CD4-positive, alpha-beta T cell (primary cell): ENCODE measurements at regions not wholly inside any gene's neighbourhood (a gene's known extent, or its start where the extent isn't known, plus 50 kb on each side); places are given as distances from the start of the nearest gene placed in this dataset.

Source experiments
- ATAC-seq: fragments of 200-7000 bp; cut with Tn5 transposase; one replicate; pipeline ENCODE4 v1.10.0; 2022; ENCODE audit warnings: mild to moderate bottlenecking; ENCODE audit not compliant: poor library complexity
- CTCF ChIA-PET: fragments of 350-600 bp; sonication (Branson Sonifier 250); formaldehyde crosslinking; loops from one replicate; lab custom pipeline; 2021; ENCODE audit warnings: antibody characterized with exemption, inconsistent platforms; lab: Charles Lee
- POLR2A ChIA-PET: fragments of 350-600 bp; sonication (Branson Sonifier 250); formaldehyde crosslinking; loops from one replicate; lab custom pipeline; 2021; ENCODE audit warnings: antibody characterized with exemption, inconsistent platforms; lab: Charles Lee
- DNase-seq, 14 experiments: peaks; one replicate each; pipeline ENCODE4 v3.0.0-alpha.2; 2013 to 2020; ENCODE audit warnings: mixed read lengths in 2 of 14
- H3K27ac ChIP-seq, 2 donors: one replicate each; pipeline versions ENCODE4 v1.5.1 to v1.7.0; 2013; ENCODE audit warnings: low read length in 2 of 2, low read depth in 1 of 2, mild to moderate bottlenecking in 1 of 2
- H3K27me3 ChIP-seq, 2 experiments: 1 replicate in 1 of 2; 2 replicates in 1 of 2; pipeline versions ENCODE4 v1.6.1 to v1.7.0; 2013; ENCODE audit warnings: low read length in 2 of 2, control low read depth in 1 of 2, mild to moderate bottlenecking in 1 of 2, moderate library complexity in 1 of 2; ENCODE audit not compliant: insufficient read depth in 2 of 2, control insufficient read depth in 1 of 2
- H3K36me3 ChIP-seq: one replicate; pipeline ENCODE4 v1.6.1; 2013; ENCODE audit warnings: low read length, control low read depth; ENCODE audit not compliant: insufficient read depth
- H3K4me1 ChIP-seq: one replicate; pipeline ENCODE4 v1.6.1; 2013; ENCODE audit warnings: low read length, control low read depth; ENCODE audit not compliant: insufficient read depth
- H3K4me3 ChIP-seq: one replicate; pipeline ENCODE4 v1.5.1; 2013; ENCODE audit warnings: mild to moderate bottlenecking, low read length, moderate library complexity
- H3K9me3 ChIP-seq, 2 experiments: 1 replicate in 1 of 2; 2 replicates in 1 of 2; pipeline versions ENCODE4 v1.6.1 to v1.7.0; 2013; ENCODE audit warnings: low read length in 2 of 2, mild to moderate bottlenecking in 2 of 2, control low read depth in 1 of 2, moderate library complexity in 1 of 2; ENCODE audit not compliant: control insufficient read depth in 1 of 2, insufficient read depth in 1 of 2
- H3K27ac Mint-ChIP-seq: one replicate; pipeline ENCODE4 v1.8.0; 2020; ENCODE audit warnings: mixed read lengths
- H3K27me3 Mint-ChIP-seq: one replicate; pipeline ENCODE4 v1.8.0; 2021; ENCODE audit warnings: mixed read lengths
- H3K36me3 Mint-ChIP-seq: one replicate; pipeline ENCODE4 v1.8.0; 2021; ENCODE audit warnings: low read depth, mixed read lengths
- H3K4me1 Mint-ChIP-seq: one replicate; pipeline ENCODE4 v1.8.0; 2021; ENCODE audit warnings: low read depth, mixed read lengths
- H3K4me3 Mint-ChIP-seq: one replicate; pipeline ENCODE4 v1.8.0; 2020; ENCODE audit warnings: mild to moderate bottlenecking, mixed read lengths
- H3K9me3 Mint-ChIP-seq: one replicate; pipeline ENCODE4 v1.8.0; 2020; ENCODE audit warnings: mixed read lengths
- CTCF ChIP-seq: fragments of 200-600 bp; IDR thresholded peaks from one replicate; pipeline ENCODE4 v1.8.0; 2022; ENCODE audit warnings: antibody characterized with exemption, mild to moderate bottlenecking
- intact Hi-C, 2 experiments: fragments of 100-400 bp; cut with DNase I in 1 of 2; cut with micrococcal nuclease in 1 of 2; formaldehyde crosslinking; loops; one replicate each; pipeline versions ENCODE4 v1.15.1 to v1.9.0; 2023 to 2025; cut with DNase I, micrococcal nuclease

- Histone ChIP-seq H3K27me3 (no peaks in the 10 kb centered on the region), H3K9me3 (no peaks in the 10 kb centered on the region), H3K4me3 (no peak overlapping the region), H3K4me1 (peaks cover 56% of the 10 kb centered on the region), H3K36me3 (peaks cover 24% of the 10 kb centered on the region), H3K27ac (no peak overlapping the region)
- peak overlapping the region; percentile 96 for H3K4me3 Mint-ChIP-seq
- peaks cover 38% of the 10 kb centered on the region for H3K36me3 Mint-ChIP-seq
- H3K27me3 Mint-ChIP-seq, result no peaks in the 10 kb centered on the region
- peaks cover 37% of the 10 kb centered on the region for H3K4me1 Mint-ChIP-seq
- peak overlapping the region; percentile 99 for H3K27ac Mint-ChIP-seq
- POLR2A ChIA-PET, result no interaction called here
- DNase-seq (no peak), ATAC-seq (no peak)
- TF ChIP-seq CTCF, result no peak
- no peaks in the 10 kb centered on the region for H3K9me3 Mint-ChIP-seq
- CTCF ChIA-PET, result interaction anchor here (1.5 kb wide), 1 partner anchor 12 kb away, joined by 3 read pairs; no protein-coding TSS in a partner anchor
- intact Hi-C loops, result loop anchor here (5.0 to 10.0 kb wide), 4 partner anchors 158 to 715 kb away; partner anchors contain the start of genes ARMC5 (in 1 of the 2), HSD3B7 (in 1 of the 2) and RUSF1 (in 1 of the 2)
These were observed 171.9 kb downstream of the AHSP start for GRCh38 chr16:31699601-31700000.

- CTCF ChIA-PET, result interaction anchor here (1.1 to 1.5 kb wide), 2 partner anchors 11 to 159 kb away, joined by 3 read pairs; no protein-coding TSS in a partner anchor
- ATAC-seq, result no peak
- Mint-ChIP-seq H3K9me3 (no peaks in the 10 kb centered on the region), H3K4me1 (peaks cover 37% of the 10 kb centered on the region), H3K36me3 (peaks cover 44% of the 10 kb centered on the region), H3K4me3 (peak overlapping the region; percentile 96), H3K27me3 (no peaks in the 10 kb centered on the region), H3K27ac (peak overlapping the region; percentile 99)
- peak overlapping the region; percentile 89 for H3K4me3 ChIP-seq
- H3K9me3 ChIP-seq, result no peaks in the 10 kb centered on the region
- no peak for TF ChIP-seq CTCF
- H3K27ac ChIP-seq, result peak overlapping the region; percentile 88 to 92
- POLR2A ChIA-PET, result interaction anchor here (0.8 to 3.2 kb wide), 4 partner anchors 11 to 223 kb away, joined by 3 to 56 read pairs (median 5); partner anchors contain the start of genes RUSF1 and ZNF267
- H3K27me3 ChIP-seq, result no peaks in the 10 kb centered on the region
- H3K4me1 ChIP-seq, result peaks cover 51% of the 10 kb centered on the region
- intact Hi-C loops, result loop anchor here (2.0 to 10.0 kb wide), 4 partner anchors 35 to 515 kb away; partner anchors contain the start of genes ARMC5 (in 1 of the 2) and FUS (in 1 of the 2)
- DNase-seq, result no peak
- H3K36me3 ChIP-seq, result peaks cover 29% of the 10 kb centered on the region
These were observed 172.5 kb downstream of the AHSP start for GRCh38 chr16:31700200-31700529.

GRCh38 chr16:31700530-31701388, 172.8 kb upstream of the ZNF267 start:
- peak; percentile 72 for ATAC-seq
- H3K4me1 Mint-ChIP-seq, result peaks cover 37% of the 10 kb centered on the region
- intact Hi-C loops, result loop anchor here (1.0 to 10.0 kb wide), 5 partner anchors 13 to 516 kb away; partner anchors contain the start of genes ARMC5 (in 1 of the 2) and FUS (in 1 of the 2)

More at GRCh38 chr16:31700530-31701388, 172.8 kb upstream of the ZNF267 start:
- Mint-ChIP-seq H3K27me3 (no peaks in the 10 kb centered on the region), H3K27ac (peak overlapping the region; percentile 99), H3K9me3 (no peaks in the 10 kb centered on the region), H3K4me3 (peak overlapping the region; percentile 96), H3K36me3 (peaks cover 50% of the 10 kb centered on the region)
- no peaks in the 10 kb centered on the region for H3K27me3 ChIP-seq
- CTCF ChIA-PET, result interaction anchor here (1.1 to 1.5 kb wide), 2 partner anchors 10 to 158 kb away, joined by 3 read pairs; no protein-coding TSS in a partner anchor
- H3K4me3 ChIP-seq, result peak overlapping the region; percentile 89
- H3K27ac ChIP-seq, result peak overlapping the region; percentile 88 to 92
- POLR2A ChIA-PET, result interaction anchor here (0.8 to 3.2 kb wide), 5 partner anchors 11 to 224 kb away, joined by 3 to 56 read pairs (median 5); partner anchors contain the start of genes RUSF1 and ZNF267
- peaks cover 35% of the 10 kb centered on the region for H3K36me3 ChIP-seq
- TF ChIP-seq CTCF, result no peak
- DNase-seq, result peak; percentile 67 to 93 (median 80)
- H3K9me3 ChIP-seq, result no peaks in the 10 kb centered on the region
- peaks cover 45% of the 10 kb centered on the region for H3K4me1 ChIP-seq
